A172 (cell line): ENCODE measurements at regions not wholly inside any gene's neighbourhood (a gene's known extent, or its start where the extent isn't known, plus 50 kb on each side); places are given as distances from the start of the nearest gene placed in this dataset.

Source experiments
- DNase-seq: peaks from one replicate; pipeline ENCODE4 v3.0.0-alpha.2; 2015; ENCODE audit warnings: low spot score

DNA sequence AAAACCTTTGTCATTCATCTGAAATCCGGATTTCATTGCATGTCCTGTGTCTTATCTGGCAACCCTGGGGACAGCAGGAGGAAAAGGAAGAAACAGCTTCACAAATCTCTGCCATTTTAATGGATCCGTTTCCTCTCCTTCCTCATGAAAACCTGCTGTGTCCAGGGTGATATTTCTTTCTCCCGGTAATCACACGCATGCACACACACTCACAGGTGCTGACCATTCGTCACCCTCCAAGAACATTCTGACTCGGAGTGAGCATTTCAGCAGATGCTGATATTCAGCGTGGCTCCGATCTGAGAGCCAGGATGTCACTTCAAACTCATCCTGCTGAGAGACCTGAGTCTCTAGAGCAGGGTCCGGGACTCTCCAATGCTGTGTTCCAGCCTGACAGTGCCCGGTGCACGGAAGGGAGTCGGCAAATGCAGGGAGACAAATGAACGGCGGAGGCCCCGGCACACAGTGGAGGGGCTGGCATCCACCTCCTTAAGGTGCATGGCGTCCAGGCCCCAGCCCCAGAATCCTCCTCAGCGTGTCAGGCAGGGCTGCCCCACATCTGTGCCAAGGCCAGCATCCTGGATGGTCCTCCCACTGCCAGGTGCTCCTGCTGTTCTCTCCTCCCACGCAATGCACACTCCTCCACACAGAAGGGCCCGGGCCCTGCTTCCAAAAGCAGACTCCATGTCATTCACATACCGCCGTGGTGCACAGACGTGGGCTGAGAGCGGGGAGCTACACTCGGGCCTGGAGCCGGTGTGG is 70.7 kb downstream of the RBFOX3 start:
- no peak for DNase-seq

DNA sequence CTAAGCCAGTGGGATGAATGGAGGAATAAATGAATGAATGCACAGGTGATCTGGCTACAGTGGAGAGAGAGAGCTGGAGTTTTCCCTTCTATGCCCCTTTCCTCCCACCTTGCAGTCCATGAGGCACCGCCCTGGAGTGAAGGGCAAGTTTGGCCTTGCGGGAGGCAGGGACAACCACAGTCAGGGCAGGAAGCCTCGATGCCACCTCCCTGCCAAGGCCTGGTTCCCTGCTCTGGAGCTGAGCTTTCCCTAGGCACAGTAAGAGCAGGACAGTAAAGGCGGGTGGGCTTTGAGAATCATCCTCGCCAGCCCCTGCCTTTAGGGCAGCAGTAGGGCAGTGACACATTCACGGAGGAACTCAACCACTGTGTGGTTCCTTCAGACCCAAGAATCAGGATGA is 72.6 kb downstream of the RBFOX3 start:
- DNase-seq: no peak

DNA sequence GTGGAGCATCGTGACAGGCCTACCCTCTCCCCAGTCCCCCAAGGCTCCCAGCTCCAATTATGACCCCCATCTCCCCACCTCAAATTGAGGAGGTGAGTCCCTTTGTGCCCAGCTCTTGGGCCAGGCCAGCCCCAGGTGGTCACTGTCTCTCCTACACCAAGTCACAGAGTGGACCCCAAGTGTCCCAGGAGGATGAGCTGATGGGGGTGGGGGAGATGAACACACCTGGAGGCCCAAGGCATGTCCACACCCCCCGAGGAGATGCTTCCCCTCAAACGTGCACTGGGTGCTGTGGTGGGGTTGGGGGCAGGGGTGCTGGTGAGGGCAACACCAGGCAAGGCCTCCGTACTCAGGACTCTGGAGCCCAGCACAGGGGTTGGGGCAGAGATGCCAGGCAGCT is 73.2 kb downstream of the RBFOX3 start:
- DNase-seq: no peak

GRCh38 chr17:79537061-79537460 is 73.8 kb downstream of the RBFOX3 start:
- DNase-seq: no peak

DNA sequence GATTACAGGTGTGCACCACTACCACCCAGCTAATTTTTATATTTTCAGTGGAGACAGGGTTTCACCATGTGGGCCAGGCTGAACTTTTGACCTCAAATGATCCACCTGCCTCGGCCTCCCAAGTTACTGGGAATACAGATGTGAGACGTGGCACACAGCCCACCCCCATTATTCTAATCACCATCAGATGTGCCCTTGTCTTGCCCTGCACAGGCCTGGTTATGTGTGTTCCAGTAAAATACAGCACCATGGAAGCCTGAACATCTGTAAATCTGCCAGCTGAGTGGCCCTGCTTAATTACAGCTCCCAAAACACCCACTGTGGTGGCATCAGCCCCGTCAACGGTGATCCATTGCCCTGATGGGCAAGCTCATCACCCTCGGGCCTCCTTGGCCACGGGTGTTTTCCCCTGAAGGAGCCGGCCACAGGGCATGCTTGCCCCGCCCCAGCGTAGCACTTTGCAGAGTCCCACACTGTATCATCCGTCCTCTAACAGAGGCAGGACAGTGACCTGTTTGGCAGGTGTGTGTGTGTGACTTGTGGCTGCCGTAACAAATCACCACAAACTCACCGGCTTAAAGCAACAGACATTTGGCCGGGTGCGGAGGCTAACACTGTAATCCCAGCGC is 74.5 kb downstream of the RBFOX3 start:
- no peak for DNase-seq

- DNase-seq: no peak
Observed at GRCh38 chr17:79535728-79536025, 75.2 kb downstream of the RBFOX3 start.

- DNase-seq: no peak
Observed at GRCh38 chr17:79534851-79535727, 75.8 kb downstream of the RBFOX3 start.

GRCh38 chr17:79534111-79534510 is 76.7 kb downstream of the RBFOX3 start:
- DNase-seq: no peak

- DNase-seq: no peak
Observed at GRCh38 chr17:79533116-79533515, 77.7 kb downstream of the RBFOX3 start.

- DNase-seq: no peak
Observed at GRCh38 chr17:79532107-79532790, 78.6 kb downstream of the RBFOX3 start.

- DNase-seq: no peak
Observed at GRCh38 chr17:79531191-79532095, 79.4 kb downstream of the RBFOX3 start.

DNA sequence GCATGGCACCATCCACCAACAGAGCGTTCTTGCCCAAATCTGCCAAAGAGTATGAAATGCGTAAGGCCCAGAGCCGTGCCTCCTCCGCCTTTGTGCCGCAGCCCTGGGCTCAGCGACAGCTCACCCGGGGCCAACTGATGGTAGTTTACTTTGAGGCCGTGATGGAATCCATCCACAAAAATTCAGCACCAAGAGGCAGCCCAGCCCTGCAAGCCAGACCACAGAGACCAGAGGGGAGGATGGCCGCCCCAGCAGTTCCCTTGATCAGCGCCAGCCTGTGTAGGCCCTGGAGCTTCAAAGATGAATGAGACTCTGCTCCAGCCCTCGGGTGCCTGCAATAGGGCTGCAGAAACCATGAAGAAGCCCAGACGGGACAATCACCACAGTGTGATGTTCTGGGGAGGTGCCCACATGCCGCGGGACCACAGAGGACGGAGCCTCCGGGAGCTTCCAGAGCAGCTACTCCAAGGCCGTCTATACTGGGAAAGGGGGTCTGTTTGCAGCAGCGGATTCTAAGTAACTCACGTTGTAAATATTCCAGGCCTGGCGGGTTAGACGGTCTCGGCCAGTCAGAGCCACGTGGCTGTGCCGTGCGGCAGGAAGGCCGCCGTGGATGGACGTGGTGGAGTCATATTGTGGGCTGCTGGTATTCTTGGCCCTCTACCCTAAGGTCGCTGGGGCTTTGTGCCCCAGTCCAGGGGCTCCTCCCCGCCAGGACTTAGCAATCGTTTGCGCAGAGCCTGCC is 80.3 kb downstream of the RBFOX3 start:
- no peak for DNase-seq

- no peak for DNase-seq
Observed at GRCh38 chr17:79529661-79530081, 81.2 kb downstream of the RBFOX3 start.

DNA sequence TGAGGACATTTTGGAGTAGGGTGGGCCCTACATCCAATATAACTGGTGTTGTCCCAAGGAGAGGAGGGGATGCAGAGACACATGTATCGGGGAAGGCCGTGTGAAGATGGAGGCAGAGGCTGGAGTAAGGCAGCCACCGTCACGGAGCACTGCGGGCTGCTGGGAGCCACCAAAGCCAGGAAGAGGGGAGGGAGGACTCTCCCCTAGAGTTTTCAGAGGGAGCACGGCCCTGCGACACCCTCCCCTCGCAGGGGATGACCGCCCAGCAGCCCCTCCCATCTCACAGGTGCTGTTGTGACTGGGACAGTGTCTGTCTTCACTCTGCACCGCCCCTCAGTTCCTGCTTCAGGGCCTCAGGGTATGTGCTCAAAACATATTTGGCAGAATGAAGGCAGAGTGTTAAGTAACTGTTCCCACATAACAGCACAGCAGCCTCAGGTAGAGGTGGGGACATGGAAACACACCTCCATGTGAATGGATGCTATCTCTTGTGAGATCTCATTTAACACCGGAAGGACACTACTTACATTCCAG is 82.2 kb downstream of the RBFOX3 start:
- DNase-seq: no peak

- no peak for DNase-seq
Observed at GRCh38 chr17:79527306-79527705, 83.5 kb downstream of the RBFOX3 start.

- no peak for DNase-seq
Observed at GRCh38 chr17:79525793-79526677, 84.8 kb downstream of the RBFOX3 start.

GRCh38 chr17:79524213-79525187 is 86.4 kb downstream of the RBFOX3 start:
- DNase-seq: no peak

DNA sequence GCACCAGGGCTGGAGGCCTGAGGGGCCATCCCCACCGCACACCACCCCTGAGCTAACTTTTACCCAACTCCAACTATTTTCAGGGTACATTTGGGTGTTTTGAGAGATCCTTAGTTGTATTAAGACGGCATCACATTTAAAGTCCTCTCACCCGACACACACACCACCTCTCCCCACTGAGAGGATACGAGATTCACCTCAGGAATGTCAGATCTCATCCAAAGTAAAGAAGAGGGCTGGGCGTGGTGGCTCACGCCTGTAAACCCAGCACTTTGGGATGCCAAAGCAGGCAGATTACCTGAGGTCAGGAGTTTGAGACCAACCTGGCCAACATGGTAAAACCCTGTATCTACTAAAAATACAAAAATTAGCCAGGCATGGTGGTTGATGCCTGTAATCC is 88.4 kb downstream of the RBFOX3 start:
- DNase-seq: no peak
